Gastrocnemius medialis (tissue), 4 donors: ENCODE measurements at regions not wholly inside any gene's neighbourhood (a gene's known extent, or its start where the extent isn't known, plus 50 kb on each side); places are given as distances from the start of the nearest gene placed in this dataset.

Source experiments
- ATAC-seq, 2 donors: fragments of 150-250 bp; one replicate each; pipeline ENCODE4 v1.9.1; 2016
- DNase-seq, 2 donors: peaks; one replicate each; pipeline ENCODE4 v3.0.0-alpha.2; 2019
- H3K27ac ChIP-seq, 4 donors: fragments of 200-600 bp; sonication (generic); 1 replicate in 1 of 4; 2 replicates in 3 of 4; pipeline ENCODE4 v1.5.1; 2016 to 2018; ENCODE audit warnings: mild to moderate bottlenecking in 2 of 4, moderate library complexity in 1 of 4
- H3K27me3 ChIP-seq, 3 donors: fragments of 200-600 bp; sonication (generic) in 2 of 3; 1 replicate in 1 of 3; 2 replicates in 2 of 3; pipeline versions ENCODE4 v1.5.1 to v1.6.0; 2016 to 2019; ENCODE audit warnings: mild to moderate bottlenecking in 1 of 3, moderate library complexity in 1 of 3
- H3K36me3 ChIP-seq, 2 donors: fragments of 200-600 bp; sonication (generic) in 1 of 2; one replicate each; pipeline ENCODE4 v1.5.1; 2017 to 2018
- H3K4me1 ChIP-seq, 2 donors: fragments of 200-600 bp; sonication (generic) in 1 of 2; one replicate each; pipeline ENCODE4 v1.5.1; 2016 to 2017; ENCODE audit warnings: mild to moderate bottlenecking in 2 of 2
- H3K4me3 ChIP-seq, 4 donors: fragments of 200-600 bp; sonication (generic) in 3 of 4; 1 replicate in 1 of 4; 2 replicates in 3 of 4; pipeline ENCODE4 v1.5.1; 2016 to 2019; ENCODE audit warnings: mild to moderate bottlenecking in 2 of 4
- H3K9me3 ChIP-seq, 3 donors: fragments of 200-600 bp; sonication (generic) in 2 of 3; 1 replicate in 1 of 3; 2 replicates in 2 of 3; pipeline ENCODE4 v1.5.1; 2016 to 2019
- POLR2A ChIP-seq, 2 donors: fragments of 450-650 bp; IDR thresholded peaks; one replicate each; pipeline ENCODE4 v1.6.1; 2017; ENCODE audit warnings: antibody characterized with exemption in 2 of 2, mild to moderate bottlenecking in 2 of 2, moderate library complexity in 2 of 2
- in situ Hi-C, 4 donors: fragments of 200-750 bp; cut with MboI; loops; one replicate each; pipeline versions ENCODE4 v1.15.0 to v1.8.0; 2017; ENCODE audit warnings: low sequenced_read_pairs in 4 of 4
- intact Hi-C: fragments of 100-400 bp; cut with DNase I; formaldehyde crosslinking; loops from one replicate; pipeline ENCODE4 v1.15.1; 2023; ENCODE audit warnings: low total_unique reads
- TF ChIP-seq, protein P1 (sequence below), 5 experiments: fragments of 450-650 bp in 3 of 5; fragments of 200-600 bp in 2 of 5; sonication (generic) in 2 of 5; IDR thresholded peaks in 4 of 5; conservative IDR thresholded peaks in 1 of 5; 1 replicate in 4 of 5; 2 replicates in 1 of 5; pipeline ENCODE4 v1.5.1; 2016 to 2019; ENCODE audit warnings: antibody characterized with exemption in 5 of 5, mild to moderate bottlenecking in 3 of 5, moderate library complexity in 3 of 5

DNA sequence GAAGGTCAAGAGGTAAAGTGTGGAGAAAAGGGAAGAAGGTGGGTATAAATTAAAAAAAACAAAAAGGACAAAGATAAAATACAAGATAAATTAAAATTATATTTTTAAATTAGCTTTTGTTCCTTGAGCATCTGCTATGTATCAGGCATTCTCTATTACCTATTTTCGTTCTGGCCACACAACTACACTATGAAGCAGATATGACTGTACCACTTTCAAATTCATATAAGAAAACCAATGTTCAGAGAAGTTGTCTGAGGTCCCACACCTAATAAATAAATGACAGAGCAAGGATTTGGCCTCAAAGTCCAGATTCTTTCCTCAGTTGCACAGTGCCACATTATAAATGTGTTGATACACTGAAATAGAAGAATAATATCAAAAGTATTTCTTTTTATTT, 103.8 kb upstream of the PCDH15 start:
- Histone ChIP-seq H3K9me3 (no peaks in the 10 kb centered on the region), H3K36me3 (no peaks in the 10 kb centered on the region), H3K4me1 (no peaks in the 10 kb centered on the region), H3K4me3 (no peak overlapping the region), H3K27me3 (no peaks in the 10 kb centered on the region), H3K27ac (no peak overlapping the region)
- TF ChIP-seq, protein P1, sequence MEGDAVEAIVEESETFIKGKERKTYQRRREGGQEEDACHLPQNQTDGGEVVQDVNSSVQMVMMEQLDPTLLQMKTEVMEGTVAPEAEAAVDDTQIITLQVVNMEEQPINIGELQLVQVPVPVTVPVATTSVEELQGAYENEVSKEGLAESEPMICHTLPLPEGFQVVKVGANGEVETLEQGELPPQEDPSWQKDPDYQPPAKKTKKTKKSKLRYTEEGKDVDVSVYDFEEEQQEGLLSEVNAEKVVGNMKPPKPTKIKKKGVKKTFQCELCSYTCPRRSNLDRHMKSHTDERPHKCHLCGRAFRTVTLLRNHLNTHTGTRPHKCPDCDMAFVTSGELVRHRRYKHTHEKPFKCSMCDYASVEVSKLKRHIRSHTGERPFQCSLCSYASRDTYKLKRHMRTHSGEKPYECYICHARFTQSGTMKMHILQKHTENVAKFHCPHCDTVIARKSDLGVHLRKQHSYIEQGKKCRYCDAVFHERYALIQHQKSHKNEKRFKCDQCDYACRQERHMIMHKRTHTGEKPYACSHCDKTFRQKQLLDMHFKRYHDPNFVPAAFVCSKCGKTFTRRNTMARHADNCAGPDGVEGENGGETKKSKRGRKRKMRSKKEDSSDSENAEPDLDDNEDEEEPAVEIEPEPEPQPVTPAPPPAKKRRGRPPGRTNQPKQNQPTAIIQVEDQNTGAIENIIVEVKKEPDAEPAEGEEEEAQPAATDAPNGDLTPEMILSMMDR (IDR thresholded peaks at IDR 0.05 in 4 of 5, conservative IDR thresholded peaks at IDR 0.05 in 1 of 5): no peak
- TF ChIP-seq POLR2A (IDR thresholded peaks at IDR 0.05): no peak
- intact Hi-C loops: no loop called here
- ATAC-seq (no peak), DNase-seq (no peak)
- in situ Hi-C loops: loop anchor here in 1 of 4 donors (25.0 kb wide), 1 partner anchor 93 kb away; the partner anchor contains the start of gene PCDH15

DNA sequence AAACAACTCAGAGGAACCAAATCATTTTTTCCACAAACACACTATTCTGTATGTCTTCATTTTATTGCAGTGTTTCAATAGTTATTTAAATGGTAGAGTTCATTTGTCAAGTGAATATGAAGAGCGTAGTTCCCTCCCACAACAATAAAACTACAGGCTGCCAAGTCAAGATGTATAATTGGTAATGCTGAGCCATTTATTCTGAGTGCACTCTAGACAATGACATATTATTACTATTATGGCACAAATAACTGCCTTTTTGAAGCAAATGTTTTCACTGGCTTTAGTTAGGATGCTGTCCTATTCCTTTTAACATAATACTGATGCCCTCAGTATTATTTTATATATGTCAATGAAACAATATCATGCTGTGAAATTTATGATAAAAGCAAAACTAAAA, 102.7 kb upstream of the PCDH15 start:
- in situ Hi-C loops (loop anchor here in 1 of 4 donors (25.0 kb wide), 1 partner anchor 91 kb away; the partner anchor contains the start of gene PCDH15), intact Hi-C loops (no loop called here)
- Histone ChIP-seq H3K27me3 (no peaks in the 10 kb centered on the region), H3K4me3 (no peak overlapping the region), H3K36me3 (no peaks in the 10 kb centered on the region), H3K27ac (no peak overlapping the region), H3K9me3 (no peaks in the 10 kb centered on the region), H3K4me1 (no peaks in the 10 kb centered on the region)
- no peak for DNase-seq
- TF ChIP-seq, protein P1 (IDR thresholded peaks at IDR 0.05 in 4 of 5, conservative IDR thresholded peaks at IDR 0.05 in 1 of 5): no peak
- TF ChIP-seq POLR2A (IDR thresholded peaks at IDR 0.05): no peak
- ATAC-seq: no peak

DNA sequence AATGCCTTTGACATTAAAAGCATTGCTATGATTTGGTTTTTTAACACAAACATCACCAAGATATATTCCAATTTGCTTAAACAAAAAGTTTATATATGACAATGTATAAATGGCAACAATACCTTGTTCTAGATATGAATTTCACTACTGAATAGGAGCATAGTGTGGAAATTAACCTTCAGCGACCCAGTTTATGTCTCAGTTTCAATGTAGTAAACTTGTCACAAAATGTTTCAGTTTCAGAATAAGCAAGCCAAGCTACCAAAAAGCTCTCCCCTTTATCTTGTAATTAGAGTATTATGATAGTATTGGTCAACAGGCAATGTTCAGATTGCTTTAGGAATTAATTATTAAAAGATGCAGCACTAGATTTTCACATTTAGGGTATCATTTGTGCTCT, 99.6 kb upstream of the PCDH15 start:
- no peaks in the 10 kb centered on the region for H3K27me3 ChIP-seq
- H3K27ac ChIP-seq: no peak overlapping the region
- DNase-seq: no peak
- H3K4me3 ChIP-seq: no peak overlapping the region
- in situ Hi-C loops: loop anchor here in 1 of 4 donors (25.0 kb wide), 1 partner anchor 88 kb away; the partner anchor contains the start of gene PCDH15
- TF ChIP-seq, protein P1 (IDR thresholded peaks at IDR 0.05 in 4 of 5, conservative IDR thresholded peaks at IDR 0.05 in 1 of 5): no peak
- TF ChIP-seq POLR2A (IDR thresholded peaks at IDR 0.05): no peak
- H3K9me3 ChIP-seq: no peaks in the 10 kb centered on the region
- ATAC-seq: no peak
- intact Hi-C loops: no loop called here
- no peaks in the 10 kb centered on the region for H3K4me1 ChIP-seq
- no peaks in the 10 kb centered on the region for H3K36me3 ChIP-seq

DNA sequence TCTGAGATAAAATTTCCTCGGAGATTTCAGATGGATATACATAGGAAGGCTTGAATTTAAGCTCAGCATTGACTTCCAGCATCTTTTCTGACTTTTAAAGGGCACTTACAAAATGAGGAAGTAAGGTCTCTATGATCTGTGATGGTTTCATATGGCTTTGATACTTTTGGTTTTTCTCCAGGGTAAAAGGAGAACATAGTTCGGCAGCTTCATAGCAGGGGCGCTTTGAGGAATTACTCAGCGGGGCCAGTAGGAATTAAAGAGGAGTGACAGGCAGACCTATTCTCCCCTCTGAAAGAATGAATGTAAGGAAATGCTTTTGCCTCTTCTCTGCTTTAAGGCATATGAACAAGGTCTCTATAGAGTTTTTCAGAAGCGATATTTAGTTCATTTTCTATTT, 80.0 kb upstream of the PCDH15 start:
- DNase-seq (no peak), ATAC-seq (no peak)
- H3K4me3 ChIP-seq: no peak overlapping the region
- no peaks in the 10 kb centered on the region for H3K36me3 ChIP-seq
- no peaks in the 10 kb centered on the region for H3K9me3 ChIP-seq
- H3K27me3 ChIP-seq: no peaks in the 10 kb centered on the region
- TF ChIP-seq, protein P1 (IDR thresholded peaks at IDR 0.05 in 4 of 5, conservative IDR thresholded peaks at IDR 0.05 in 1 of 5): no peak
- TF ChIP-seq POLR2A (IDR thresholded peaks at IDR 0.05): no peak
- intact Hi-C loops (no loop called here), in situ Hi-C loops (no loop called here)
- H3K4me1 ChIP-seq: no peaks in the 10 kb centered on the region
- H3K27ac ChIP-seq: no peak overlapping the region

DNA sequence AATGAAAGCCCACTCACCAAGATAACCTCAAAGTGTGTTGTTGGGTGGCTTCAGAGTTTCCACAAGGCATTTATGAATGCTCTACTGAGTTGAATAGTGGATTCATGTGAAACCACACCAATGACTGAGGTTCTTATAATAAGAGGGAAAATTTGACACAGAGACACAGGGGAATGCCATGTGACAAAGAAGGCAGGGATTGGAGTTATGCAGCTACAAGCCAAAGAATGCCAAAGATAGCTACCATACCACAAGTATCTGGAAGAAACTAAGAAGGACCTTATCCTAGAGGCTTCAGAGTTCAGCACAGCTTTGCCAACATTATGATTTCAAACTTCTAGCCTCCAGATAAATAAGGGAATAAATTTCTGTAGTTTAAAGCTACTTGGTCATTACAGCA, 68.0 kb upstream of the PCDH15 start:
- in situ Hi-C loops: no loop called here
- ATAC-seq (no peak), DNase-seq (no peak)
- Histone ChIP-seq H3K4me3 (no peak overlapping the region), H3K4me1 (no peaks in the 10 kb centered on the region), H3K27ac (no peak overlapping the region), H3K9me3 (no peaks in the 10 kb centered on the region), H3K36me3 (no peaks in the 10 kb centered on the region), H3K27me3 (no peaks in the 10 kb centered on the region)
- TF ChIP-seq POLR2A (IDR thresholded peaks at IDR 0.05): no peak
- TF ChIP-seq, protein P1 (IDR thresholded peaks at IDR 0.05 in 4 of 5, conservative IDR thresholded peaks at IDR 0.05 in 1 of 5): no peak
- intact Hi-C loops: no loop called here
